ENCODE measurements at regions not wholly inside any gene's neighbourhood (a gene's known extent, or its start where the extent isn't known, plus 50 kb on each side); places are given as distances from the start of the nearest gene placed in this dataset.

DNA sequence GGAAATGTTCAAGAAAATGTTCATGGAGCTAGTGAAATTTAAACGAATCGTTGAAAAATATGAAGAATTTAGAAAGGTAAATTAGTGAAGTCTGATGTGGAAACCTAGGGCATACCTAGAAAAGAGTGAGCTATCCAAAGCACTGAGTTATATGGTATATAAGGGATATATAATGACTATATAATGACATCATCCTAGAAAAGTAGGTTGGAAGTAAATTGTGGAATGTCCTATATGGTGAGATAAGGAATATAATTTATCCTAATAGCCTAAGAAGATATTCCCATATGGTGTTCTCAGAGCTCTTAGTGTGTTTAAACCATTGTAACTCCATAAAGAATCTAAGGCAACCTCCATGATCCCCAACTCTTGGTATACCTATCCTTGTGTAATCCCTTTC is 876.4 kb upstream of the ADGRL2 start:
- no peaks in the 10 kb centered on the region for H3K9me3 ChIP-seq (ENCODE audit: control insufficient read depth in 2 of 3, insufficient read depth in 1 of 3, low read length in 3 of 3)
- no peak overlapping the region for H3K27ac ChIP-seq (ENCODE audit: low read depth in 2 of 2, low read length in 2 of 2)
- no peaks in the 10 kb centered on the region for H3K4me1 ChIP-seq (ENCODE audit: control insufficient read depth in 2 of 3, insufficient read depth in 2 of 3, low read depth in 1 of 3, low read length in 3 of 3)
- DNase-seq: no peak
- intact Hi-C loops (cut with DNase I): no loop called here
- H3K27me3 ChIP-seq (ENCODE audit: control insufficient read depth, insufficient read depth, low read length): no peaks in the 10 kb centered on the region
- TF ChIP-seq, protein P1, sequence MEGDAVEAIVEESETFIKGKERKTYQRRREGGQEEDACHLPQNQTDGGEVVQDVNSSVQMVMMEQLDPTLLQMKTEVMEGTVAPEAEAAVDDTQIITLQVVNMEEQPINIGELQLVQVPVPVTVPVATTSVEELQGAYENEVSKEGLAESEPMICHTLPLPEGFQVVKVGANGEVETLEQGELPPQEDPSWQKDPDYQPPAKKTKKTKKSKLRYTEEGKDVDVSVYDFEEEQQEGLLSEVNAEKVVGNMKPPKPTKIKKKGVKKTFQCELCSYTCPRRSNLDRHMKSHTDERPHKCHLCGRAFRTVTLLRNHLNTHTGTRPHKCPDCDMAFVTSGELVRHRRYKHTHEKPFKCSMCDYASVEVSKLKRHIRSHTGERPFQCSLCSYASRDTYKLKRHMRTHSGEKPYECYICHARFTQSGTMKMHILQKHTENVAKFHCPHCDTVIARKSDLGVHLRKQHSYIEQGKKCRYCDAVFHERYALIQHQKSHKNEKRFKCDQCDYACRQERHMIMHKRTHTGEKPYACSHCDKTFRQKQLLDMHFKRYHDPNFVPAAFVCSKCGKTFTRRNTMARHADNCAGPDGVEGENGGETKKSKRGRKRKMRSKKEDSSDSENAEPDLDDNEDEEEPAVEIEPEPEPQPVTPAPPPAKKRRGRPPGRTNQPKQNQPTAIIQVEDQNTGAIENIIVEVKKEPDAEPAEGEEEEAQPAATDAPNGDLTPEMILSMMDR (IDR thresholded peaks at IDR 0.05; ENCODE audit: borderline replicate concordance, extremely low read depth, insufficient read depth): no peak
- no peak for FAIRE-seq
- no peak overlapping the region for H3K9ac ChIP-seq (ENCODE audit: low read length in 3 of 3)
- no peak overlapping the region for H3K4me3 ChIP-seq (ENCODE audit: low read length in 3 of 3)
- no peaks in the 10 kb centered on the region for H3K36me3 ChIP-seq (ENCODE audit: control insufficient read depth in 2 of 3, insufficient read depth in 3 of 3, low read length in 3 of 3)

DNA sequence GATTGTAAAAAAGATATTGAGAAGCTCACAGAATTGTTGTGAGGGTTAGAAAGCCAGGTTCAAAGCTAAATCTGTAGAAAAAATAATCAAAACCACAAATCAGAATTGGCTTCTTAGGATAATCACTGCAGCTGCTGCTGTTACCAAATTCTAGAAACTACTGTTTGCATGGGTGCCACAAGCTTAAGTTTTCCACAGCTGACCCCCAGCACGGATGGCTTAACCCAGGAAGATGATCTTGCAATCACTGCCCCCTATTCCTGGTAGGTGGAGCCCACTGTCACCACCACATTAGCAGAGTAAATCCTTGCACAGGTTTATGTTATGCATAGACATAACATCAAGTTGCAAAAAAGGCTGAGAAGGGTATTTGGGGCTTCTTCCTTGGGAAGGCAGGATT is 877.8 kb upstream of the ADGRL2 start:
- DNase-seq: no peak
- intact Hi-C loops (cut with DNase I): no loop called here
- Histone ChIP-seq H3K4me1 (ENCODE audit: control insufficient read depth in 2 of 3, insufficient read depth in 2 of 3, low read depth in 1 of 3, low read length in 3 of 3) (no peaks in the 10 kb centered on the region), H3K4me3 (ENCODE audit: low read length in 3 of 3) (no peak overlapping the region), H3K27me3 (ENCODE audit: control insufficient read depth, insufficient read depth, low read length) (no peaks in the 10 kb centered on the region), H3K36me3 (ENCODE audit: control insufficient read depth in 2 of 3, insufficient read depth in 3 of 3, low read length in 3 of 3) (no peaks in the 10 kb centered on the region), H3K27ac (ENCODE audit: low read depth in 2 of 2, low read length in 2 of 2) (no peak overlapping the region), H3K9ac (ENCODE audit: low read length in 3 of 3) (no peak overlapping the region), H3K9me3 (ENCODE audit: control insufficient read depth in 2 of 3, insufficient read depth in 1 of 3, low read length in 3 of 3) (no peaks in the 10 kb centered on the region)
- FAIRE-seq: no peak
- TF ChIP-seq, protein P1 (IDR thresholded peaks at IDR 0.05; ENCODE audit: borderline replicate concordance, extremely low read depth, insufficient read depth): no peak

DNA sequence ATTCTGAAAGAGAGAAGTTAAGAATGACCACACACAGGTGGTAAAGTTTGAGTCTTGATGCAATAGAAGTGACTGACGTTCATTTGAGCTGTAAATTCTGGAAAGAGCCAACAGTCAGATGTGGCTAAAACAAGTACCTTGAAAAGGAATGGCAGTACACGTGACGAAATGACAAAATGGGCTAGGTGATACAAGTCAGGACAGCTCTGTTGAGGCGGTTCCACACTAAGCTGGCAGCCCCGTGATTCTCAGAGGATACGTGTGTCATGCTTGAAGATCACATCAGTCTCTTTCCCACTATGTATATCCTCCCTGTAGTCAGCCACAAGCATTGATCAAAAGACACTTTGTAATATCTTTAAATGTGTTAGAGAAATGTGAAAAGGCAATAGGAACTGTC is 881.3 kb upstream of the ADGRL2 start:
- no peak for FAIRE-seq

DNA sequence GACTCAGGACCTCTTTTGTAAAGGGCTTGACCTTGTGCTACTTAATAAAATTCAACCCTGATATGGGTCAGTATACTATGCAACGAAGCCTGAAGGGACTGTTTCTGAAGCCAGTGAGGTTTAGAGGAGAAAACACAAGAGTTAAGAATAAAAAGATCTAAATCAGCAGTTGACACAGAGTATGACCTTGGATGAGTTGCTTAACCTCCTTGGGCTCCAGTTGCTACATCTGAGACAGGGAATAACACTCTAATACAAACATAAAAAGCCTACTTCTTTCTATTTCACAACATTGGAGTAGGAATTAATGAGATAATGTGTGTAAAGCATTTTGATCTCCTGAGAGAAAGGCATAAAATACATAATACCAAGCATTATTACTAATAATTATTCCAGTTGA is 882.4 kb upstream of the ADGRL2 start:
- Histone ChIP-seq H3K4me3 (ENCODE audit: low read length in 3 of 3) (no peak overlapping the region), H3K36me3 (ENCODE audit: control insufficient read depth in 2 of 3, insufficient read depth in 3 of 3, low read length in 3 of 3) (no peaks in the 10 kb centered on the region), H3K27me3 (ENCODE audit: control insufficient read depth, insufficient read depth, low read length) (no peaks in the 10 kb centered on the region), H3K4me1 (ENCODE audit: control insufficient read depth in 2 of 3, insufficient read depth in 2 of 3, low read depth in 1 of 3, low read length in 3 of 3) (no peaks in the 10 kb centered on the region), H3K9ac (ENCODE audit: low read length in 3 of 3) (no peak overlapping the region), H3K9me3 (ENCODE audit: control insufficient read depth in 2 of 3, insufficient read depth in 1 of 3, low read length in 3 of 3) (no peaks in the 10 kb centered on the region), H3K27ac (ENCODE audit: low read depth in 2 of 2, low read length in 2 of 2) (no peak overlapping the region)
- intact Hi-C loops (cut with DNase I): no loop called here
- FAIRE-seq: no peak
- TF ChIP-seq, protein P1 (IDR thresholded peaks at IDR 0.05; ENCODE audit: borderline replicate concordance, extremely low read depth, insufficient read depth): no peak
- peak in 2 of 5 donors; percentile 14 to 17 for DNase-seq

More for the DNA sequence above, 881.3 kb upstream of the ADGRL2 start:
- H3K4me1 ChIP-seq (ENCODE audit: control insufficient read depth in 2 of 3, insufficient read depth in 2 of 3, low read depth in 1 of 3, low read length in 3 of 3): no peaks in the 10 kb centered on the region
- no peaks in the 10 kb centered on the region for H3K36me3 ChIP-seq (ENCODE audit: control insufficient read depth in 2 of 3, insufficient read depth in 3 of 3, low read length in 3 of 3)
- no peaks in the 10 kb centered on the region for H3K9me3 ChIP-seq (ENCODE audit: control insufficient read depth in 2 of 3, insufficient read depth in 1 of 3, low read length in 3 of 3)
- no peak overlapping the region for H3K4me3 ChIP-seq (ENCODE audit: low read length in 3 of 3)
- no peak overlapping the region for H3K9ac ChIP-seq (ENCODE audit: low read length in 3 of 3)
- no peak for DNase-seq
- TF ChIP-seq, protein P1 (IDR thresholded peaks at IDR 0.05; ENCODE audit: borderline replicate concordance, extremely low read depth, insufficient read depth): no peak
- no peaks in the 10 kb centered on the region for H3K27me3 ChIP-seq (ENCODE audit: control insufficient read depth, insufficient read depth, low read length)
- intact Hi-C loops (cut with DNase I): no loop called here
- no peak overlapping the region for H3K27ac ChIP-seq (ENCODE audit: low read depth in 2 of 2, low read length in 2 of 2)

All from kidney (tissue), 13 donors.